Cardiac fibroblast (primary cell): ENCODE measurements at regions not wholly inside any gene's neighbourhood (a gene's known extent, or its start where the extent isn't known, plus 50 kb on each side); places are given as distances from the start of the nearest gene placed in this dataset.

Source experiments
- DNase-seq, 2 donors: peaks; one replicate each; pipeline versions ENCODE4 v3.0.0 to v3.0.0-alpha.2; 2010; ENCODE audit warnings: low read depth in 2 of 2
- H3K4me3 ChIP-seq, 2 donors: replicated peaks in 1 of 2; 1 replicate in 1 of 2; 2 replicates in 1 of 2; pipeline ENCODE4 v1.5.1; 2011; ENCODE audit warnings: low read depth in 2 of 2, low read length in 2 of 2, mild to moderate bottlenecking in 2 of 2, moderate library complexity in 1 of 2
- TF ChIP-seq, protein P1 (sequence below): IDR thresholded peaks from one replicate; pipeline ENCODE4 v1.5.1; 2011; ENCODE audit warnings: low read depth, mild to moderate bottlenecking, low read length, inconsistent platforms

DNA sequence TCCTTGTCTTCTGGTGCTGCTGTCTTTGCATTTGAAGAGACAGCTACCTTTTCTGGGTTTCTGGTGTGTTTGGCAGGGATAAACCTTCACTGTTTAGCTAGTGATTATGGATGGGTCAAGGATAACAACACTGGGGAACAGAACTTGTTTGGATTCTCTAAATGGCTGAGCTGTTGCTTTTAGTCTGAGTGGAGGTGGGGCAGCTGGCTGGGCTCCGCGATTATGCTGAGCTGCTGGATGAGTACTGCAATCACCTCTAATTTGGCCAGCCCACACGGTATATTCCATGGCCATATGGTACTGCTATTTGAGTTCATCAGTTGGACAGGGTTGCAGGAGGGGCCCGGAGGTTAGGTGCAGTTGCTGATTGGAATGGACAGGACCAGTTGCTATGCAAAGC lies 361.6 kb upstream of the TFPI start:
- no peak overlapping the region for H3K4me3 ChIP-seq
- DNase-seq = no peak
- TF ChIP-seq, protein P1, sequence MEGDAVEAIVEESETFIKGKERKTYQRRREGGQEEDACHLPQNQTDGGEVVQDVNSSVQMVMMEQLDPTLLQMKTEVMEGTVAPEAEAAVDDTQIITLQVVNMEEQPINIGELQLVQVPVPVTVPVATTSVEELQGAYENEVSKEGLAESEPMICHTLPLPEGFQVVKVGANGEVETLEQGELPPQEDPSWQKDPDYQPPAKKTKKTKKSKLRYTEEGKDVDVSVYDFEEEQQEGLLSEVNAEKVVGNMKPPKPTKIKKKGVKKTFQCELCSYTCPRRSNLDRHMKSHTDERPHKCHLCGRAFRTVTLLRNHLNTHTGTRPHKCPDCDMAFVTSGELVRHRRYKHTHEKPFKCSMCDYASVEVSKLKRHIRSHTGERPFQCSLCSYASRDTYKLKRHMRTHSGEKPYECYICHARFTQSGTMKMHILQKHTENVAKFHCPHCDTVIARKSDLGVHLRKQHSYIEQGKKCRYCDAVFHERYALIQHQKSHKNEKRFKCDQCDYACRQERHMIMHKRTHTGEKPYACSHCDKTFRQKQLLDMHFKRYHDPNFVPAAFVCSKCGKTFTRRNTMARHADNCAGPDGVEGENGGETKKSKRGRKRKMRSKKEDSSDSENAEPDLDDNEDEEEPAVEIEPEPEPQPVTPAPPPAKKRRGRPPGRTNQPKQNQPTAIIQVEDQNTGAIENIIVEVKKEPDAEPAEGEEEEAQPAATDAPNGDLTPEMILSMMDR = no peak

DNA sequence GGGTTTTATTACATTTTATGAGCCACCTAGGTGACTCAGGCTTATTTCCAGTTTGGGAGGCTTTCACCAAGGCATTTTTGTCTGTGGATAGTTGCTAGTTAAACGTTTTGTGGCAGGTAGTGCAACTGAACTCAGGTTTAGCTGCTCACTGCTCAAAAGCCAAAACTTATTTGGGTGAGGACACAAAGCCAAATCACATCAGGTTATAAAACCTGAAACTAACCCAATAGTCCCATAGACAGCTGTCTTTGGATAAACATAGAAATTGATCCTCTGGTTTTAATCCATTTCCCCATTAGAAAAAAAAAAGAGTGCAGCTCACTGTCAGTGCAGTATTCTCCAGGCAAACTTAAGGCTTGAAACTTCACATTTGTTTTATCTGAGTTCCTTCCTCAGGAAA lies 362.6 kb upstream of the TFPI start:
- H3K4me3 ChIP-seq = no peak overlapping the region
- no peak for DNase-seq
- TF ChIP-seq, protein P1 = no peak

- TF ChIP-seq, protein P1 = no peak
- no peak overlapping the region for H3K4me3 ChIP-seq
- peak; percentile 5 to 9 for DNase-seq
These were observed 363.3 kb upstream of the TFPI start for GRCh38 chr2:187917535-187917934.

- TF ChIP-seq, protein P1 = no peak
- no peak overlapping the region for H3K4me3 ChIP-seq
- DNase-seq = no peak
These were observed 365.0 kb upstream of the TFPI start for GRCh38 chr2:187918996-187919821.

GRCh38 chr2:187920511-187920910 lies 366.3 kb upstream of the TFPI start:
- TF ChIP-seq, protein P1 = no peak
- DNase-seq = no peak
- H3K4me3 ChIP-seq = no peak overlapping the region

DNA sequence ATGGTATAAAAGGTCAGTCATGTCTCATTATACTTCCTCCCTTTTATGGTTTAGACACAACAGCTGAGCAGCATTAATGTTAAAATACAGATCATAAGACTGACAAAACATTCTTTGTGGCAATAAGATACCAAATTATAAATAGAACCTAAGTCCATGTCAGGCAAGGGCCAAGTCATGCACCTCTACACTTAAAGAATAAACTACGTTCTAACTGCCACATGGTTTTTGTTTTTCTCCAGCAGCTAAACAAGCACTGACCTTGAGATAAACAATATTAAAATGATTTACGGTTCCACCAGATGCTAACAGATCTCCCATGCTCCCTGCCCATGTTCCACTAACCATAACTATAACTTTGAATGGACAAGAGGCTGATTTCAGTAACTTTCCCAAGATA lies 368.6 kb upstream of the TFPI start:
- TF ChIP-seq, protein P1 = no peak
- no peak for DNase-seq
- no peak overlapping the region for H3K4me3 ChIP-seq

DNA sequence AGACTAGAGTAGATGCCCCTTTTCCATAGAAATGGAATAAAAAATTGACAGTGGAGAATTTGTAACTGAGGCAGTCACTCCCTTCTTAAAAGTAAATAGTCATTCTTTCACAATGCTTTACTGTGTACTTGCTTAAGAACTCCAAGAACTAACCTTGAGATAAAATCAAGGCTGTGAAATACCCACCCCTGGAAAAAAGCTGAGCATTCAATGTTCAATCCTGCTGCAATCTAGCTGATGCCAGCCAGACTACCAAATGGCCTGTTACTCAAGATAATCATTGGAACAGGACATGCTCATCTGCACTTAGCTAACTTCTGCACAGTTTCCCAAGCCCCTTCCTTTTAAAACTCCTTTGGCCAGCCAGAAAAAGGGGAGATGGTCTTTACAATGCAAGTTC lies 367.4 kb upstream of the GULP1 start:
- TF ChIP-seq, protein P1 = no peak
- no peak for DNase-seq
- no peak overlapping the region for H3K4me3 ChIP-seq
